ENCODE measurements at regions not wholly inside any gene's neighbourhood (a gene's known extent, or its start where the extent isn't known, plus 50 kb on each side); places are given as distances from the start of the nearest gene placed in this dataset.

GRCh38 chr4:36493251-36493650, 211.8 kb downstream of the DTHD1 start:
- no peak for DNase-seq (ENCODE audit: low spot score)

GRCh38 chr4:36494016-36494415, 212.6 kb downstream of the DTHD1 start:
- DNase-seq (ENCODE audit: low spot score), result no peak

GRCh38 chr4:36494747-36495146, 213.3 kb downstream of the DTHD1 start:
- DNase-seq (ENCODE audit: low spot score), result no peak

- no peak for DNase-seq (ENCODE audit: low spot score)
These were observed 220.9 kb downstream of the DTHD1 start for GRCh38 chr4:36502350-36502749.

- no peak for DNase-seq (ENCODE audit: low spot score)
These were observed 227.0 kb downstream of the DTHD1 start for GRCh38 chr4:36508394-36508793.

GRCh38 chr4:36509845-36510244, 228.4 kb downstream of the DTHD1 start:
- DNase-seq (ENCODE audit: low spot score), result no peak

GRCh38 chr4:36511785-36512184, 230.4 kb downstream of the DTHD1 start:
- no peak for DNase-seq (ENCODE audit: low spot score)

- DNase-seq (ENCODE audit: low spot score), result no peak
These were observed 235.2 kb downstream of the DTHD1 start for GRCh38 chr4:36516522-36517095.

GRCh38 chr4:36523182-36523581, 241.8 kb downstream of the DTHD1 start:
- no peak for DNase-seq (ENCODE audit: low spot score)

GRCh38 chr4:36532670-36533379, 251.4 kb downstream of the DTHD1 start:
- DNase-seq (ENCODE audit: low spot score), result no peak

GRCh38 chr4:36533944-36534343, 252.5 kb downstream of the DTHD1 start:
- no peak for DNase-seq (ENCODE audit: low spot score)

- no peak for DNase-seq (ENCODE audit: low spot score)
These were observed 266.0 kb downstream of the DTHD1 start for GRCh38 chr4:36547383-36547782.

GRCh38 chr4:36549252-36549651, 267.8 kb downstream of the DTHD1 start:
- no peak for DNase-seq (ENCODE audit: low spot score)

GRCh38 chr4:36549992-36550391, 268.6 kb downstream of the DTHD1 start:
- no peak for DNase-seq (ENCODE audit: low spot score)

- no peak for DNase-seq (ENCODE audit: low spot score)
These were observed 270.3 kb downstream of the DTHD1 start for GRCh38 chr4:36551697-36552214.

- DNase-seq (ENCODE audit: low spot score), result no peak
These were observed 271.6 kb downstream of the DTHD1 start for GRCh38 chr4:36553029-36553428.

- DNase-seq (ENCODE audit: low spot score), result no peak
These were observed 272.0 kb downstream of the DTHD1 start for GRCh38 chr4:36553453-36553852.

- no peak for DNase-seq (ENCODE audit: low spot score)
These were observed 275.6 kb downstream of the DTHD1 start for GRCh38 chr4:36556984-36557383.

GRCh38 chr4:36568575-36568974, 287.2 kb downstream of the DTHD1 start:
- no peak for DNase-seq (ENCODE audit: low spot score)

GRCh38 chr4:36573441-36573840, 292.0 kb downstream of the DTHD1 start:
- no peak for DNase-seq (ENCODE audit: low spot score)

- no peak for DNase-seq (ENCODE audit: low spot score)
These were observed 293.4 kb downstream of the DTHD1 start for GRCh38 chr4:36574816-36575215.

- DNase-seq (ENCODE audit: low spot score), result no peak
These were observed 300.8 kb downstream of the DTHD1 start for GRCh38 chr4:36582198-36582597.

- DNase-seq (ENCODE audit: low spot score), result no peak
These were observed 306.6 kb downstream of the DTHD1 start for GRCh38 chr4:36587909-36588472.

Measured in germinal center (tissue), 1 donor.